HG02840 (cell line): ENCODE measurements at regions not wholly inside any gene's neighbourhood (a gene's known extent, or its start where the extent isn't known, plus 50 kb on each side); places are given as distances from the start of the nearest gene placed in this dataset.
"Not testable (repeated sequence)": the region's sequence is repeated elsewhere in the genome, so short reads cannot be mapped to it uniquely, and the experiment has no call there.

Experiments used
- ATAC-seq: cut with Tn5 transposase; IDR thresholded peaks from one replicate; pipeline ENCODE4 v1.9.1; 2021; ENCODE audit warnings: mild to moderate bottlenecking, moderate library complexity, moderate number of reproducible peaks; ENCODE audit not compliant: unreplicated experiment, low FRiP score

- no peak for ATAC-seq
Measured at GRCh38 chr10:2414039-2414438, 653.3 kb upstream of the PFKP start.

- ATAC-seq: no peak
Measured at GRCh38 chr10:2410049-2410448, 657.3 kb upstream of the PFKP start.

- ATAC-seq: no peak
Measured at GRCh38 chr10:2401459-2401858, 664.1 kb upstream of the ADARB2 start.

- no peak for ATAC-seq
Measured at GRCh38 chr10:2399482-2399881, 662.2 kb upstream of the ADARB2 start.

- ATAC-seq: no peak
Measured at GRCh38 chr10:2392145-2392812, 655.0 kb upstream of the ADARB2 start.

GRCh38 chr10:2387672-2388071 lies 650.3 kb upstream of the ADARB2 start:
- no peak for ATAC-seq

GRCh38 chr10:2387261-2387660 lies 649.9 kb upstream of the ADARB2 start:
- ATAC-seq: no peak

- no peak for ATAC-seq
Measured at GRCh38 chr10:2380218-2380617, 642.9 kb upstream of the ADARB2 start.

GRCh38 chr10:2367083-2367482 lies 629.8 kb upstream of the ADARB2 start:
- no peak for ATAC-seq

- no peak for ATAC-seq
Measured at GRCh38 chr10:2366264-2366931, 629.1 kb upstream of the ADARB2 start.

GRCh38 chr10:2362331-2362730 lies 625.0 kb upstream of the ADARB2 start:
- no peak for ATAC-seq

GRCh38 chr10:2358586-2358985 lies 621.3 kb upstream of the ADARB2 start:
- no peak for ATAC-seq

- ATAC-seq: no peak
Measured at GRCh38 chr10:2356670-2357069, 619.3 kb upstream of the ADARB2 start.

GRCh38 chr10:2351566-2351965 lies 614.2 kb upstream of the ADARB2 start:
- no peak for ATAC-seq

GRCh38 chr10:2342206-2342605 lies 604.9 kb upstream of the ADARB2 start:
- no peak for ATAC-seq

- ATAC-seq: no peak
Measured at GRCh38 chr10:2340831-2341647, 603.7 kb upstream of the ADARB2 start.

- no peak for ATAC-seq
Measured at GRCh38 chr10:2335626-2336025, 598.3 kb upstream of the ADARB2 start.

GRCh38 chr10:2334575-2334974 lies 597.2 kb upstream of the ADARB2 start:
- ATAC-seq: no peak

GRCh38 chr10:2329082-2329481 lies 591.8 kb upstream of the ADARB2 start:
- ATAC-seq: no peak

- ATAC-seq: no peak
Measured at GRCh38 chr10:2326411-2326810, 589.1 kb upstream of the ADARB2 start.

- not testable (repeated sequence) for ATAC-seq
Measured at GRCh38 chr10:2315045-2315485, 577.7 kb upstream of the ADARB2 start.
